Neuronal stem cell (in vitro differentiated cells): ENCODE measurements at regions not wholly inside any gene's neighbourhood (a gene's known extent, or its start where the extent isn't known, plus 50 kb on each side); places are given as distances from the start of the nearest gene placed in this dataset.

Source experiments
- DNase-seq: peaks from one replicate; pipeline ENCODE4 v3.0.0-alpha.2; 2013; ENCODE audit warnings: low spot score
- H2AFZ ChIP-seq: one replicate; pipeline ENCODE4 v1.6.1; 2013; ENCODE audit warnings: mild to moderate bottlenecking, low read length, inconsistent platforms
- H2AK5ac ChIP-seq: 2 replicates; pipeline ENCODE4 v1.6.1; 2013; ENCODE audit warnings: low read depth, mild to moderate bottlenecking, inconsistent platforms, low read length, moderate library complexity, mixed read lengths
- H2BK120ac ChIP-seq: 2 replicates; pipeline ENCODE4 v1.6.1; 2013; ENCODE audit warnings: low read depth, mild to moderate bottlenecking, inconsistent platforms, low read length, moderate library complexity, mixed read lengths
- H2BK12ac ChIP-seq: one replicate; pipeline ENCODE4 v1.6.1; 2013; ENCODE audit warnings: low read length, inconsistent platforms
- H2BK15ac ChIP-seq: 2 replicates; pipeline ENCODE4 v1.6.1; 2013; ENCODE audit warnings: mild to moderate bottlenecking, low read length, inconsistent platforms, mixed read lengths
- H2BK5ac ChIP-seq: one replicate; pipeline ENCODE4 v1.6.1; 2013; ENCODE audit warnings: inconsistent platforms, mild to moderate bottlenecking, low read length, moderate library complexity
- H3K14ac ChIP-seq: one replicate; pipeline ENCODE4 v1.6.1; 2013; ENCODE audit warnings: low read length, inconsistent platforms
- H3K18ac ChIP-seq: 2 replicates; pipeline ENCODE4 v1.6.1; 2013; ENCODE audit warnings: low read length, inconsistent platforms
- H3K23ac ChIP-seq: 2 replicates; pipeline ENCODE4 v1.6.1; 2013; ENCODE audit warnings: low read depth, mild to moderate bottlenecking, mixed read lengths, low read length, inconsistent platforms; ENCODE audit not compliant: poor library complexity
- H3K27ac ChIP-seq: replicated peaks from 3 replicates; pipeline ENCODE4 v1.5.1; 2013; ENCODE audit warnings: low read length, inconsistent platforms
- H3K27me3 ChIP-seq, 3 experiments: 2 replicates each; pipeline ENCODE4 v1.6.1; 2013; ENCODE audit warnings: low read length in 3 of 3, mild to moderate bottlenecking in 2 of 3, inconsistent platforms in 1 of 3, low read depth in 1 of 3, mixed read lengths in 1 of 3, moderate library complexity in 1 of 3; ENCODE audit not compliant: control insufficient read depth in 3 of 3, insufficient read depth in 3 of 3
- H3K36me3 ChIP-seq, 2 donors: replicated peaks in 1 of 2; 2 replicates each; pipeline ENCODE4 v1.6.1; 2013; ENCODE audit warnings: low read length in 2 of 2; ENCODE audit not compliant: control insufficient read depth in 2 of 2, insufficient read depth in 2 of 2
- H3K4ac ChIP-seq: 2 replicates; pipeline ENCODE4 v1.6.1; 2013; ENCODE audit warnings: inconsistent platforms, mild to moderate bottlenecking, low read length, moderate library complexity
- H3K4me1 ChIP-seq, 2 donors: 1 replicate in 1 of 2; 2 replicates in 1 of 2; pipeline ENCODE4 v1.6.1; 2013; ENCODE audit warnings: low read length in 2 of 2, low read depth in 1 of 2; ENCODE audit not compliant: control insufficient read depth in 2 of 2, insufficient read depth in 1 of 2
- H3K4me2 ChIP-seq: one replicate; pipeline ENCODE4 v1.6.1; 2013; ENCODE audit warnings: mild to moderate bottlenecking, low read length, inconsistent platforms; ENCODE audit not compliant: insufficient read depth, poor library complexity, severe bottlenecking
- H3K4me3 ChIP-seq, 2 donors: 2 replicates each; pipeline ENCODE4 v1.5.1; 2013; ENCODE audit warnings: low read length in 2 of 2, mild to moderate bottlenecking in 2 of 2, inconsistent platforms in 1 of 2, moderate library complexity in 1 of 2
- H3K79me1 ChIP-seq: one replicate; pipeline ENCODE4 v1.6.1; 2013; ENCODE audit warnings: low read depth, mild to moderate bottlenecking, inconsistent platforms, low read length, moderate library complexity
- H3K9ac ChIP-seq: one replicate; pipeline ENCODE4 v1.6.1; 2013; ENCODE audit warnings: mild to moderate bottlenecking, low read depth, low read length, inconsistent platforms; ENCODE audit not compliant: poor library complexity
- H3K9me3 ChIP-seq, 2 donors: replicated peaks in 1 of 2; 2 replicates each; pipeline versions ENCODE3 to v1.6.1; 2013; ENCODE audit warnings: low read length in 2 of 2, mild to moderate bottlenecking in 2 of 2, inconsistent platforms in 1 of 2, low read depth in 1 of 2, mixed read lengths in 1 of 2, moderate library complexity in 1 of 2; ENCODE audit not compliant: control insufficient read depth in 2 of 2, insufficient read depth in 1 of 2
- H4K8ac ChIP-seq: one replicate; pipeline ENCODE4 v1.6.1; 2013; ENCODE audit warnings: low read depth, mild to moderate bottlenecking, inconsistent platforms, low read length, moderate library complexity
- H4K91ac ChIP-seq: one replicate; pipeline ENCODE4 v1.6.1; 2013; ENCODE audit warnings: low read length, low read depth, mild to moderate bottlenecking, inconsistent platforms; ENCODE audit not compliant: poor library complexity
- WGBS, 2 donors: extraction: QIAGEN DNeasy Blood & Tissue Kit; methylation state at CpG; one replicate each; pipeline ENCODE4 v1.1.7; 2013; ENCODE audit warnings: missing lambda C conversion rate in 2 of 2, mixed read lengths in 1 of 2; ENCODE audit not compliant: insufficient read length in 2 of 2, insufficient replicate concordance in 1 of 2; ENCODE audit errors: extremely low coverage in 2 of 2; 5-methylcytosine and 5-hydroxymethylcytosine counted together

- Histone ChIP-seq H2BK12ac (no peak overlapping the region), H3K27ac (no peak overlapping the region), H3K18ac (no peak overlapping the region), H3K23ac (no peak overlapping the region), H3K9ac (no peak overlapping the region), H2AFZ (no peak overlapping the region), H3K4me1 (no peaks in the 10 kb centered on the region), H3K79me1 (no peaks in the 10 kb centered on the region), H2BK15ac (no peak overlapping the region), H2BK5ac (no peak overlapping the region), H3K9me3 (peaks cover 0 to 2% of the 10 kb centered on the region in 2 donors), H3K27me3 (no peaks in the 10 kb centered on the region), H3K14ac (peak overlapping the region; percentile 21), H3K36me3 (no peaks in the 10 kb centered on the region), H3K4me3 (no peak overlapping the region), H2AK5ac (no peak overlapping the region), H3K4ac (no peak overlapping the region), H4K91ac (no peak overlapping the region), H3K4me2 (no peak overlapping the region), H4K8ac (no peak overlapping the region), H2BK120ac (no peak overlapping the region)
- no peak for DNase-seq
- no CpG with 5 or more reads among the region's 5 CpGs for WGBS, 2 donors
These were observed 105.4 kb upstream of the PLEKHG1 start for GRCh38 chr6:150494241-150494640.

GRCh38 chr6:150495126-150495525, 104.6 kb upstream of the PLEKHG1 start:
- WGBS, 2 donors = no CpG with 5 or more reads among the region's 1 CpG
- Histone ChIP-seq H3K4me2 (no peak overlapping the region), H2BK12ac (no peak overlapping the region), H2AK5ac (no peak overlapping the region), H3K4me1 (no peaks in the 10 kb centered on the region), H4K8ac (no peak overlapping the region), H2BK120ac (no peak overlapping the region), H3K23ac (no peak overlapping the region), H2BK15ac (no peak overlapping the region), H3K4me3 (no peak overlapping the region), H3K9ac (no peak overlapping the region), H2AFZ (no peak overlapping the region), H3K4ac (no peak overlapping the region), H4K91ac (no peak overlapping the region), H3K27ac (no peak overlapping the region), H3K14ac (no peak overlapping the region), H3K18ac (no peak overlapping the region), H3K36me3 (no peaks in the 10 kb centered on the region), H3K79me1 (no peaks in the 10 kb centered on the region), H3K27me3 (no peaks in the 10 kb centered on the region), H3K9me3 (peaks cover 0 to 2% of the 10 kb centered on the region in 2 donors), H2BK5ac (no peak overlapping the region)
- no peak for DNase-seq

GRCh38 chr6:150496629-150497028, 103.1 kb upstream of the PLEKHG1 start:
- WGBS, 2 donors = no CpG with 5 or more reads among the region's 2 CpGs
- no peaks in the 10 kb centered on the region for H3K36me3 ChIP-seq

GRCh38 chr6:150499882-150500312, 99.8 kb upstream of the PLEKHG1 start:
- no peak overlapping the region for H2BK12ac ChIP-seq
- H3K4me2 ChIP-seq = no peak overlapping the region
- peaks cover 0 to 3% of the 10 kb centered on the region in 2 donors for H3K4me1 ChIP-seq
- no peak overlapping the region for H3K23ac ChIP-seq
- H3K27me3 ChIP-seq = no peaks in the 10 kb centered on the region
- no peak overlapping the region for H3K4me3 ChIP-seq
- H2AK5ac ChIP-seq = no peak overlapping the region
- H2BK120ac ChIP-seq = no peak overlapping the region
- no CpG with 5 or more reads among the region's 3 CpGs for WGBS, 2 donors
- H3K9ac ChIP-seq = no peak overlapping the region
- no peaks in the 10 kb centered on the region for H3K36me3 ChIP-seq
- H4K91ac ChIP-seq = no peak overlapping the region
- H3K9me3 ChIP-seq = peaks cover 0 to 4% of the 10 kb centered on the region in 2 donors
- H2AFZ ChIP-seq = no peak overlapping the region
- H2BK15ac ChIP-seq = no peak overlapping the region
- H3K4ac ChIP-seq = no peak overlapping the region
- no peak for DNase-seq
- H2BK5ac ChIP-seq = no peak overlapping the region
- H3K27ac ChIP-seq = no peak overlapping the region
- H3K79me1 ChIP-seq = no peaks in the 10 kb centered on the region
- H4K8ac ChIP-seq = no peak overlapping the region
- H3K14ac ChIP-seq = no peak overlapping the region
- H3K18ac ChIP-seq = no peak overlapping the region

More at GRCh38 chr6:150496629-150497028, 103.1 kb upstream of the PLEKHG1 start:
- Histone ChIP-seq H3K79me1 (no peaks in the 10 kb centered on the region), H2BK120ac (no peak overlapping the region), H3K4me2 (no peak overlapping the region), H2AFZ (no peak overlapping the region), H4K8ac (no peak overlapping the region), H3K14ac (no peak overlapping the region), H2BK15ac (no peak overlapping the region), H2BK5ac (no peak overlapping the region), H3K4me3 (no peak overlapping the region), H3K23ac (no peak overlapping the region), H3K9ac (no peak overlapping the region), H4K91ac (no peak overlapping the region), H2AK5ac (no peak overlapping the region), H3K4me1 (no peaks in the 10 kb centered on the region), H3K4ac (no peak overlapping the region), H3K18ac (no peak overlapping the region), H3K9me3 (peaks cover 2 to 4% of the 10 kb centered on the region in 2 donors), H3K27me3 (no peaks in the 10 kb centered on the region), H2BK12ac (no peak overlapping the region), H3K27ac (no peak overlapping the region)
- no peak for DNase-seq
